Heart right ventricle (tissue), 16 donors: ENCODE measurements at regions not wholly inside any gene's neighbourhood (a gene's known extent, or its start where the extent isn't known, plus 50 kb on each side); places are given as distances from the start of the nearest gene placed in this dataset.

ENCODE experiments used
- ATAC-seq, 8 donors: fragments of 200-7000 bp; cut with Tn5 transposase; one replicate each; pipeline ENCODE4 v1.9.1; 2020; ENCODE audit warnings: mild to moderate bottlenecking in 8 of 8, moderate library complexity in 8 of 8, moderate number of reproducible peaks in 1 of 8
- DNase-seq, 2 donors: peaks; one replicate each; pipeline ENCODE4 v3.0.0-alpha.2; 2020
- H3K27ac ChIP-seq, 10 donors: fragments of 200-600 bp; sonication (generic) in 2 of 10; one replicate each; pipeline versions ENCODE4 v1.5.0 to v1.8.0; 2020 to 2022; ENCODE audit warnings: mild to moderate bottlenecking in 3 of 10
- H3K27me3 ChIP-seq, 7 donors: fragments of 200-600 bp; one replicate each; pipeline ENCODE4 v1.8.0; 2021 to 2022; ENCODE audit warnings: mild to moderate bottlenecking in 2 of 7
- H3K36me3 ChIP-seq, 9 donors: fragments of 200-600 bp; sonication (generic) in 1 of 9; one replicate each; pipeline versions ENCODE4 v1.5.0 to v1.8.0; 2020 to 2022; ENCODE audit warnings: mild to moderate bottlenecking in 2 of 9
- H3K4me1 ChIP-seq, 9 donors: fragments of 200-600 bp; sonication (generic) in 1 of 9; one replicate each; pipeline versions ENCODE4 v1.5.0 to v1.8.0; 2020 to 2022; ENCODE audit warnings: mild to moderate bottlenecking in 4 of 9
- H3K4me3 ChIP-seq, 10 donors: fragments of 200-600 bp; sonication (generic) in 2 of 10; one replicate each; pipeline versions ENCODE4 v1.5.0 to v1.8.0; 2020 to 2022; ENCODE audit warnings: mild to moderate bottlenecking in 7 of 10, moderate library complexity in 2 of 10
- H3K9me3 ChIP-seq, 11 donors: fragments of 200-600 bp in 10 of 11; sonication (generic) in 2 of 11; one replicate each; pipeline versions ENCODE4 v1.5.0 to v1.8.0; 2013 to 2022; ENCODE audit warnings: mild to moderate bottlenecking in 2 of 11, control low read depth in 1 of 11, moderate library complexity in 1 of 11
- WGBS, 2 donors: extraction: QIAGEN DNeasy Blood & Tissue Kit; methylation state at CpG; one replicate each; pipeline ENCODE4 v1.1.7; 2013; ENCODE audit warnings: inconsistent platforms in 1 of 2; 5-methylcytosine and 5-hydroxymethylcytosine counted together
- intact Hi-C, 10 donors: fragments of 100-400 bp; cut with DNase I; formaldehyde crosslinking; loops; one replicate each; pipeline versions ENCODE4 v1.11.1 to v1.14.2; 2022
- TF ChIP-seq, protein P1 (sequence below), 9 donors: fragments of 200-600 bp; sonication (generic) in 2 of 9; IDR thresholded peaks; one replicate each; pipeline versions ENCODE4 v1.5.0 to v1.8.0; 2021 to 2022; ENCODE audit warnings: antibody characterized with exemption in 9 of 9, mild to moderate bottlenecking in 5 of 9, moderate library complexity in 1 of 9
- donor health status: Arrhythmogenic right ventricular cardiomyopathy.
- donor health status: ischemic (EF 13 %, LVEDD 7.1; RV severe dilation, severe dysfunction).
- donor health status: healthy with polysubstance abuse.
- donor health status: DM: no; HTN: yes; CAD: no.
- donor health status: DM: no; HTN: no; CAD: no.
- donor health status: ischemic (EF 25% LVEDD 6.9; RV normal size, moderate dysfunction).
- donor health status: ischemic (EF 25% LVEDD 5.7; RV mildly dilated, moderate dysfunction).
- donor health status: healthy.
- donor health status: DM: yes; HTN: yes; CAD: no.
- donor health status: Ischemic cardiomyopathy.
- donor health status: ischemic (EF 35%, LVEDD 5.7; RV mildly dilated, moderate dysfunction).
- donor health status: nonischemic (EF 11% LVEDD 7.7; RV severe dilation, severe dysfunction).
- donor health status: DM: yes; HTN: yes; CAD: no.
- donor health status: PGD.
- donor health status: ischemic (EF 29% LVEDD 5.4; RV normal size, mild dysfunction).
- donor health status: nonischemic (EF 23%, LVEDD 6.1; RV moderate dilation, normal function).

GRCh38 chr2:194709840-194710239 lies 947.2 kb upstream of the SLC39A10 start:
- no peak for DNase-seq
- WGBS, 2 donors = 35 to 47% methylated on average over 3 of the region's 3 CpGs
- no peaks in the 10 kb centered on the region for H3K4me1 ChIP-seq
- intact Hi-C loops = no loop called here
- H3K27ac ChIP-seq = no peak overlapping the region
- no peaks in the 10 kb centered on the region for H3K27me3 ChIP-seq
- H3K4me3 ChIP-seq = no peak overlapping the region
- no peak for ATAC-seq
- H3K36me3 ChIP-seq = no peaks in the 10 kb centered on the region
- H3K9me3 ChIP-seq = peaks cover 0 to 2% (median 0%) of the 10 kb centered on the region in 11 donors
- TF ChIP-seq, protein P1, sequence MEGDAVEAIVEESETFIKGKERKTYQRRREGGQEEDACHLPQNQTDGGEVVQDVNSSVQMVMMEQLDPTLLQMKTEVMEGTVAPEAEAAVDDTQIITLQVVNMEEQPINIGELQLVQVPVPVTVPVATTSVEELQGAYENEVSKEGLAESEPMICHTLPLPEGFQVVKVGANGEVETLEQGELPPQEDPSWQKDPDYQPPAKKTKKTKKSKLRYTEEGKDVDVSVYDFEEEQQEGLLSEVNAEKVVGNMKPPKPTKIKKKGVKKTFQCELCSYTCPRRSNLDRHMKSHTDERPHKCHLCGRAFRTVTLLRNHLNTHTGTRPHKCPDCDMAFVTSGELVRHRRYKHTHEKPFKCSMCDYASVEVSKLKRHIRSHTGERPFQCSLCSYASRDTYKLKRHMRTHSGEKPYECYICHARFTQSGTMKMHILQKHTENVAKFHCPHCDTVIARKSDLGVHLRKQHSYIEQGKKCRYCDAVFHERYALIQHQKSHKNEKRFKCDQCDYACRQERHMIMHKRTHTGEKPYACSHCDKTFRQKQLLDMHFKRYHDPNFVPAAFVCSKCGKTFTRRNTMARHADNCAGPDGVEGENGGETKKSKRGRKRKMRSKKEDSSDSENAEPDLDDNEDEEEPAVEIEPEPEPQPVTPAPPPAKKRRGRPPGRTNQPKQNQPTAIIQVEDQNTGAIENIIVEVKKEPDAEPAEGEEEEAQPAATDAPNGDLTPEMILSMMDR (IDR thresholded peaks at IDR 0.05) = no peak

DNA sequence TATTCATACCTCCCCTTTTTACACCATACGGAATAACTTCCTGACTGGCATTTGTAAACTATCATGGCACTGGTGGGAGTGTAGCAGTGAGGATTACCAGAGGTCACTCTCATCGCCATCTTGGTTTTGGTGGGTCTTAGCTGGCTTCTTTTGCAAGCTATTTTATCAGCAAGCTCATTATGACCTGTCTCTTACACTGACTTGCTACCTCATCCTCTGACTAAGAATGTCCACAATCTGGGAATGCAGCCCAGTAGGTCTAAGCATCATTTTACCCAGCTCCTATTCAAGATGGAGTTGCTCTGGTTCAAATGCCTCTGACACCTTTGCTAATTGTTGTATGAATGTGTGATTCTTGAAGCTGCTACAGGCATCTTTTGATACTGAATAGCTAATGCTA lies 950.8 kb upstream of the SLC39A10 start:
- DNase-seq = no peak
- Histone ChIP-seq H3K4me3 (no peak overlapping the region), H3K36me3 (no peaks in the 10 kb centered on the region), H3K9me3 (peaks cover 0 to 2% (median 0%) of the 10 kb centered on the region in 11 donors), H3K4me1 (no peaks in the 10 kb centered on the region), H3K27me3 (no peaks in the 10 kb centered on the region), H3K27ac (no peak overlapping the region)
- 53 to 64% methylated on average over 2 of the region's 2 CpGs for WGBS, 2 donors
- TF ChIP-seq, protein P1 (IDR thresholded peaks at IDR 0.05) = no peak
- intact Hi-C loops = no loop called here
- ATAC-seq = no peak

- TF ChIP-seq, protein P1 (IDR thresholded peaks at IDR 0.05) = no peak
These were observed 951.6 kb upstream of the SLC39A10 start for GRCh38 chr2:194705398-194705797.

GRCh38 chr2:194700726-194701125 lies 956.3 kb upstream of the SLC39A10 start:
- H3K4me1 ChIP-seq = no peaks in the 10 kb centered on the region
- DNase-seq (no peak), ATAC-seq (no peak)
- no peak overlapping the region for H3K27ac ChIP-seq
- no peaks in the 10 kb centered on the region for H3K9me3 ChIP-seq
- intact Hi-C loops = no loop called here
- H3K27me3 ChIP-seq = no peaks in the 10 kb centered on the region
- no peak overlapping the region for H3K4me3 ChIP-seq
- TF ChIP-seq, protein P1 (IDR thresholded peaks at IDR 0.05) = no peak
- H3K36me3 ChIP-seq = no peaks in the 10 kb centered on the region

More at GRCh38 chr2:194705398-194705797, 951.6 kb upstream of the SLC39A10 start:
- ATAC-seq = no peak
- no peaks in the 10 kb centered on the region for H3K4me1 ChIP-seq
- H3K27ac ChIP-seq = no peak overlapping the region
- intact Hi-C loops = no loop called here
- 62 to 63% methylated on average over 2 of the region's 2 CpGs for WGBS, 2 donors
- H3K27me3 ChIP-seq = no peaks in the 10 kb centered on the region
- no peaks in the 10 kb centered on the region for H3K36me3 ChIP-seq
- no peak overlapping the region for H3K4me3 ChIP-seq
- H3K9me3 ChIP-seq = peaks cover 0 to 2% (median 0%) of the 10 kb centered on the region in 11 donors
- DNase-seq = no peak
